GM23338 (cell line): ENCODE measurements at regions not wholly inside any gene's neighbourhood (a gene's known extent, or its start where the extent isn't known, plus 50 kb on each side); places are given as distances from the start of the nearest gene placed in this dataset.
A peak's percentile ranks its signal among the peaks of the same experiment; 100 is the strongest.
"Not testable (repeated sequence)": the region's sequence is repeated elsewhere in the genome, so short reads cannot be mapped to it uniquely, and the experiment has no call there.

ENCODE experiments used
- ATAC-seq: fragments of 200-7000 bp; cut with Tn5 transposase; 3 replicates; pipeline ENCODE4 v1.9.1; 2020
- DNase-seq: peaks from one replicate; pipeline ENCODE4 v3.0.0-alpha.2; 2015; ENCODE audit warnings: low spot score
- H2AFZ ChIP-seq: fragments of 200-600 bp; sonication (generic); 2 replicates; pipeline ENCODE4 v1.8.0; 2016; ENCODE audit warnings: antibody characterized with exemption, mild to moderate bottlenecking, moderate library complexity
- H3F3A ChIP-seq: fragments of 200-600 bp; sonication (generic); replicated peaks from 2 replicates; pipeline ENCODE4 v1.8.0; 2017; ENCODE audit warnings: antibody characterized with exemption, mixed run types, low read depth
- H3K27ac ChIP-seq: fragments of 200-600 bp; sonication (generic); 2 replicates; pipeline ENCODE4 v1.6.1; 2016; ENCODE audit warnings: low read depth
- H3K27me3 ChIP-seq: fragments of 200-600 bp; sonication (generic); 2 replicates; pipeline ENCODE4 v1.8.0; 2016; ENCODE audit warnings: mild to moderate bottlenecking, mixed run types, moderate library complexity; ENCODE audit not compliant: insufficient read depth
- H3K36me3 ChIP-seq: fragments of 200-600 bp; sonication (generic); 2 replicates; pipeline ENCODE4 v1.8.0; 2016; ENCODE audit warnings: mild to moderate bottlenecking; ENCODE audit not compliant: insufficient read depth
- H3K4me1 ChIP-seq: fragments of 200-600 bp; sonication (generic); 2 replicates; pipeline ENCODE4 v1.8.0; 2016; ENCODE audit warnings: mild to moderate bottlenecking, moderate library complexity; ENCODE audit not compliant: insufficient read depth
- H3K4me2 ChIP-seq: fragments of 200-600 bp; sonication (generic); 2 replicates; pipeline ENCODE4 v1.7.1; 2017; ENCODE audit warnings: mixed run types
- H3K4me3 ChIP-seq: fragments of 200-600 bp; sonication (generic); 2 replicates; pipeline ENCODE4 v1.6.1; 2016; ENCODE audit warnings: mixed run types
- H3K79me2 ChIP-seq: fragments of 200-600 bp; sonication (generic); replicated peaks from 2 replicates; pipeline ENCODE4 v1.8.0; 2017; ENCODE audit warnings: mild to moderate bottlenecking; ENCODE audit not compliant: insufficient read depth
- H3K9me2 ChIP-seq: fragments of 200-600 bp; sonication (generic); 2 replicates; pipeline ENCODE4 v1.8.0; 2017; ENCODE audit not compliant: insufficient read depth
- H4K20me1 ChIP-seq: fragments of 200-600 bp; sonication (generic); replicated peaks from 2 replicates; pipeline ENCODE4 v1.8.0; 2017; ENCODE audit warnings: mild to moderate bottlenecking; ENCODE audit not compliant: insufficient read depth
- H3K27ac Mint-ChIP-seq: 2 replicates; pipeline ENCODE4 v1.8.0; 2020; ENCODE audit warnings: inconsistent platforms, mild to moderate bottlenecking, moderate library complexity, mixed read lengths
- H3K27me3 Mint-ChIP-seq: 3 replicates; pipeline ENCODE4 v1.8.0; 2022; ENCODE audit warnings: low read depth, mild to moderate bottlenecking, moderate library complexity, mixed read lengths, inconsistent platforms; ENCODE audit not compliant: insufficient read depth, poor library complexity
- H3K36me3 Mint-ChIP-seq: 3 replicates; pipeline ENCODE4 v1.8.0; 2021; ENCODE audit warnings: low read depth, mild to moderate bottlenecking, inconsistent platforms, moderate library complexity, mixed read lengths
- H3K4me1 Mint-ChIP-seq: 3 replicates; pipeline ENCODE4 v1.8.0; 2020; ENCODE audit warnings: mild to moderate bottlenecking, inconsistent platforms, mixed read lengths
- H3K4me3 Mint-ChIP-seq: 3 replicates; pipeline ENCODE4 v1.8.0; 2021; ENCODE audit warnings: moderate library complexity, mild to moderate bottlenecking, inconsistent platforms, mixed read lengths
- H3K9me3 Mint-ChIP-seq: 3 replicates; pipeline ENCODE4 v1.8.0; 2020; ENCODE audit warnings: moderate library complexity, mild to moderate bottlenecking, inconsistent platforms, mixed read lengths
- CREB1 ChIP-seq: fragments of 250-450 bp; sonication (Bioruptor Pico); IDR thresholded peaks from 2 replicates; pipeline ENCODE4 v1.5.0; 2020; ENCODE audit warnings: low read depth, mild to moderate bottlenecking, moderate library complexity
- EZH2phosphoT487 ChIP-seq: fragments of 200-600 bp; sonication (generic); IDR thresholded peaks from one replicate; pipeline ENCODE4 v1.8.1; 2018; ENCODE audit warnings: antibody characterized with exemption; ENCODE audit not compliant: unreplicated experiment
- JUNB ChIP-seq: IDR thresholded peaks from one replicate; pipeline ENCODE4 v1.6.1; 2016; ENCODE audit warnings: antibody characterized with exemption; ENCODE audit not compliant: unreplicated experiment
- REST ChIP-seq: IDR thresholded peaks from one replicate; pipeline ENCODE4 v1.6.1; 2018; ENCODE audit warnings: antibody characterized with exemption; ENCODE audit not compliant: unreplicated experiment
- ZNF114 ChIP-seq: fragments of 250-450 bp; sonication (Bioruptor Pico); IDR thresholded peaks from 2 replicates; pipeline ENCODE4 v1.5.0; 2020; ENCODE audit warnings: mild to moderate bottlenecking, moderate library complexity

GRCh38 chr4:112086661-112087060, 58.6 kb upstream of the FAM241A start:
- not testable (repeated sequence) for H3K27ac Mint-ChIP-seq

GRCh38 chr4:112092330-112092729, 52.9 kb upstream of the FAM241A start:
- H2AFZ ChIP-seq, H3K27ac ChIP-seq, H3K36me3 ChIP-seq, DNase-seq, H3K4me1 Mint-ChIP-seq, H3K4me1 ChIP-seq, H3K4me2 ChIP-seq, H3K4me3 ChIP-seq, H3K4me3 Mint-ChIP-seq, H3K27me3 Mint-ChIP-seq, H3K27me3 ChIP-seq, H3K9me2 ChIP-seq, ATAC-seq, H3K36me3 Mint-ChIP-seq, H3K79me2 ChIP-seq, H3K27ac Mint-ChIP-seq, H3F3A ChIP-seq, H4K20me1 ChIP-seq, H3K9me3 Mint-ChIP-seq: not testable (repeated sequence)

More at GRCh38 chr4:112086661-112087060, 58.6 kb upstream of the FAM241A start:
- H3K4me1 ChIP-seq, H3K9me3 Mint-ChIP-seq, H4K20me1 ChIP-seq, ATAC-seq, H3K4me3 Mint-ChIP-seq, H3K36me3 ChIP-seq, H3K27ac ChIP-seq, H3F3A ChIP-seq, H3K36me3 Mint-ChIP-seq, H3K9me2 ChIP-seq, H3K27me3 Mint-ChIP-seq, H3K79me2 ChIP-seq, H3K27me3 ChIP-seq: not testable (repeated sequence)
- peak overlapping the region; percentile 91; the same call in 1 of the 2 replicates for H2AFZ ChIP-seq
- peaks cover 17% of the 10 kb centered on the region for H3K4me1 Mint-ChIP-seq
- peak; percentile 44 for DNase-seq
- peak overlapping the region; percentile 29; the same call in 1 of the 2 replicates for H3K4me3 ChIP-seq
- H3K4me2 ChIP-seq, result peak overlapping the region; percentile 43; the same call in 1 of the 2 replicates

GRCh38 chr4:112093636-112094202, 51.5 kb upstream of the FAM241A start:
- H3K36me3 Mint-ChIP-seq, result no peaks in the 10 kb centered on the region
- H3K27me3 ChIP-seq, result no peaks in the 10 kb centered on the region
- TF ChIP-seq REST, result no peak
- TF ChIP-seq CREB1 (CRISPR knock-in tag), result no peak
- no peak for TF ChIP-seq ZNF114
- TF ChIP-seq JUNB, result no peak
- no peak for TF ChIP-seq EZH2phosphoT487
- no peaks in the 10 kb centered on the region for H3F3A ChIP-seq
- H3K4me1 Mint-ChIP-seq, result no peaks in the 10 kb centered on the region
- H3K4me3 ChIP-seq, result no peak overlapping the region
- no peak overlapping the region for H3K4me2 ChIP-seq
- no peak for DNase-seq
- no peaks in the 10 kb centered on the region for H3K9me2 ChIP-seq
- no peak overlapping the region for H3K4me3 Mint-ChIP-seq
- H3K9me3 Mint-ChIP-seq, result peaks cover 6% of the 10 kb centered on the region; the same call in 1 of the 3 replicates
- no peaks in the 10 kb centered on the region for H3K79me2 ChIP-seq
- H3K27ac Mint-ChIP-seq, result no peak overlapping the region
- H3K27me3 Mint-ChIP-seq, result no peaks in the 10 kb centered on the region
- H4K20me1 ChIP-seq, result no peaks in the 10 kb centered on the region
- H3K4me1 ChIP-seq, result no peaks in the 10 kb centered on the region
- no peak for ATAC-seq
- H3K27ac ChIP-seq, result no peak overlapping the region
- H2AFZ ChIP-seq, result no peak overlapping the region
- no peaks in the 10 kb centered on the region for H3K36me3 ChIP-seq
